ENCODE measurements at regions not wholly inside any gene's neighbourhood (a gene's known extent, or its start where the extent isn't known, plus 50 kb on each side); places are given as distances from the start of the nearest gene placed in this dataset.

GRCh38 chr4:111977419-111977965 is 167.8 kb upstream of the FAM241A start:
- intact Hi-C loops (cut with micrococcal nuclease; ENCODE audit: unreplicated experiment) (no loop called here), in situ Hi-C loops (cut with HindIII; ENCODE audit: low pct_unique_long_range_greater_than_20kb, low sequenced_read_pairs) (no loop called here)
- Histone ChIP-seq H3K4me3 (ENCODE audit: low read depth in 2 of 2, low read length in 2 of 2) (no peak overlapping the region), H3K9me3 (ENCODE audit: control insufficient read depth, insufficient read depth, low read depth, low read length) (no peaks in the 10 kb centered on the region), H3K4me1 (ENCODE audit: control insufficient read depth, insufficient read depth, low read length) (no peaks in the 10 kb centered on the region), H3K27ac (ENCODE audit: low read length) (no peak overlapping the region), H3K36me3 (ENCODE audit: control insufficient read depth, insufficient read depth, low read length) (no peaks in the 10 kb centered on the region), H3K27me3 (ENCODE audit: control insufficient read depth, insufficient read depth, low read length) (no peaks in the 10 kb centered on the region)
- DNase-seq (ENCODE audit: low read depth, low spot score) (no peak), ATAC-seq (no peak)
- ChIA-PET CTCF (no interaction called here), POLR2A (no interaction called here)
- no peak for TF ChIP-seq TCF7L2 (IDR thresholded peaks at IDR 0.05; ENCODE audit: low read depth, low read length)
- no peak for TF ChIP-seq POLR2AphosphoS5 (IDR thresholded peaks at IDR 0.05; ENCODE audit: low read depth, low read length)
- no peak for TF ChIP-seq SIN3A (IDR thresholded peaks at IDR 0.05; ENCODE audit: borderline replicate concordance, insufficient read depth, low read depth, low read length)
- BruUV-seq (replicated peaks) = no TSS peak

- POLR2A ChIA-PET = no interaction called here
Measured at GRCh38 chr4:111979921-111980320, 165.3 kb upstream of the FAM241A start.

More at GRCh38 chr4:111979921-111980320, 165.3 kb upstream of the FAM241A start:
- DNase-seq (ENCODE audit: low read depth, low spot score) (no peak), ATAC-seq (no peak)
- CTCF ChIA-PET = no interaction called here
- BruUV-seq (replicated peaks) = no TSS peak
- in situ Hi-C loops (cut with HindIII; ENCODE audit: low pct_unique_long_range_greater_than_20kb, low sequenced_read_pairs) = no loop called here
- intact Hi-C loops (cut with micrococcal nuclease; ENCODE audit: unreplicated experiment) = no loop called here
- TF ChIP-seq TCF7L2 (IDR thresholded peaks at IDR 0.05; ENCODE audit: low read depth, low read length) = no peak
- TF ChIP-seq POLR2AphosphoS5 (IDR thresholded peaks at IDR 0.05; ENCODE audit: low read depth, low read length) = no peak
- TF ChIP-seq, protein P1, sequence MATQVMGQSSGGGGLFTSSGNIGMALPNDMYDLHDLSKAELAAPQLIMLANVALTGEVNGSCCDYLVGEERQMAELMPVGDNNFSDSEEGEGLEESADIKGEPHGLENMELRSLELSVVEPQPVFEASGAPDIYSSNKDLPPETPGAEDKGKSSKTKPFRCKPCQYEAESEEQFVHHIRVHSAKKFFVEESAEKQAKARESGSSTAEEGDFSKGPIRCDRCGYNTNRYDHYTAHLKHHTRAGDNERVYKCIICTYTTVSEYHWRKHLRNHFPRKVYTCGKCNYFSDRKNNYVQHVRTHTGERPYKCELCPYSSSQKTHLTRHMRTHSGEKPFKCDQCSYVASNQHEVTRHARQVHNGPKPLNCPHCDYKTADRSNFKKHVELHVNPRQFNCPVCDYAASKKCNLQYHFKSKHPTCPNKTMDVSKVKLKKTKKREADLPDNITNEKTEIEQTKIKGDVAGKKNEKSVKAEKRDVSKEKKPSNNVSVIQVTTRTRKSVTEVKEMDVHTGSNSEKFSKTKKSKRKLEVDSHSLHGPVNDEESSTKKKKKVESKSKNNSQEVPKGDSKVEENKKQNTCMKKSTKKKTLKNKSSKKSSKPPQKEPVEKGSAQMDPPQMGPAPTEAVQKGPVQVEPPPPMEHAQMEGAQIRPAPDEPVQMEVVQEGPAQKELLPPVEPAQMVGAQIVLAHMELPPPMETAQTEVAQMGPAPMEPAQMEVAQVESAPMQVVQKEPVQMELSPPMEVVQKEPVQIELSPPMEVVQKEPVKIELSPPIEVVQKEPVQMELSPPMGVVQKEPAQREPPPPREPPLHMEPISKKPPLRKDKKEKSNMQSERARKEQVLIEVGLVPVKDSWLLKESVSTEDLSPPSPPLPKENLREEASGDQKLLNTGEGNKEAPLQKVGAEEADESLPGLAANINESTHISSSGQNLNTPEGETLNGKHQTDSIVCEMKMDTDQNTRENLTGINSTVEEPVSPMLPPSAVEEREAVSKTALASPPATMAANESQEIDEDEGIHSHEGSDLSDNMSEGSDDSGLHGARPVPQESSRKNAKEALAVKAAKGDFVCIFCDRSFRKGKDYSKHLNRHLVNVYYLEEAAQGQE (IDR thresholded peaks at IDR 0.05; ENCODE audit: insufficient read depth in 1 of 2, low read depth in 2 of 2, low read length in 1 of 2) = no peak
- TF ChIP-seq, protein P2, sequence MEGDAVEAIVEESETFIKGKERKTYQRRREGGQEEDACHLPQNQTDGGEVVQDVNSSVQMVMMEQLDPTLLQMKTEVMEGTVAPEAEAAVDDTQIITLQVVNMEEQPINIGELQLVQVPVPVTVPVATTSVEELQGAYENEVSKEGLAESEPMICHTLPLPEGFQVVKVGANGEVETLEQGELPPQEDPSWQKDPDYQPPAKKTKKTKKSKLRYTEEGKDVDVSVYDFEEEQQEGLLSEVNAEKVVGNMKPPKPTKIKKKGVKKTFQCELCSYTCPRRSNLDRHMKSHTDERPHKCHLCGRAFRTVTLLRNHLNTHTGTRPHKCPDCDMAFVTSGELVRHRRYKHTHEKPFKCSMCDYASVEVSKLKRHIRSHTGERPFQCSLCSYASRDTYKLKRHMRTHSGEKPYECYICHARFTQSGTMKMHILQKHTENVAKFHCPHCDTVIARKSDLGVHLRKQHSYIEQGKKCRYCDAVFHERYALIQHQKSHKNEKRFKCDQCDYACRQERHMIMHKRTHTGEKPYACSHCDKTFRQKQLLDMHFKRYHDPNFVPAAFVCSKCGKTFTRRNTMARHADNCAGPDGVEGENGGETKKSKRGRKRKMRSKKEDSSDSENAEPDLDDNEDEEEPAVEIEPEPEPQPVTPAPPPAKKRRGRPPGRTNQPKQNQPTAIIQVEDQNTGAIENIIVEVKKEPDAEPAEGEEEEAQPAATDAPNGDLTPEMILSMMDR (IDR thresholded peaks at IDR 0.05) = no peak
- TF ChIP-seq SIN3A (IDR thresholded peaks at IDR 0.05; ENCODE audit: borderline replicate concordance, insufficient read depth, low read depth, low read length) = no peak
- Histone ChIP-seq H3K9me3 (ENCODE audit: control insufficient read depth, insufficient read depth, low read depth, low read length) (no peaks in the 10 kb centered on the region), H3K4me3 (ENCODE audit: low read depth in 2 of 2, low read length in 2 of 2) (no peak overlapping the region), H3K27ac (ENCODE audit: low read length) (no peak overlapping the region), H3K36me3 (ENCODE audit: control insufficient read depth, insufficient read depth, low read length) (no peaks in the 10 kb centered on the region), H3K4me1 (ENCODE audit: control insufficient read depth, insufficient read depth, low read length) (no peaks in the 10 kb centered on the region), H3K27me3 (ENCODE audit: control insufficient read depth, insufficient read depth, low read length) (no peaks in the 10 kb centered on the region)
